CD14-positive monocyte (primary cell): ENCODE measurements at regions not wholly inside any gene's neighbourhood (a gene's known extent, or its start where the extent isn't known, plus 50 kb on each side); places are given as distances from the start of the nearest gene placed in this dataset.

Source experiments
- DNase-seq, 3 donors: peaks; one replicate each; pipeline ENCODE4 v3.0.0-alpha.2; 2011 to 2022
- H2AFZ ChIP-seq: 2 replicates; pipeline ENCODE4 v1.6.0; 2012; ENCODE audit warnings: mild to moderate bottlenecking, low read depth, low read length, inconsistent platforms; ENCODE audit not compliant: insufficient read depth, poor library complexity, severe bottlenecking
- H3K27ac ChIP-seq, 2 donors: 1 replicate in 1 of 2; 2 replicates in 1 of 2; pipeline ENCODE4 v1.5.1; 2012 to 2013; ENCODE audit warnings: low read length in 2 of 2, control low read depth in 1 of 2, inconsistent platforms in 1 of 2, low read depth in 1 of 2, mild to moderate bottlenecking in 1 of 2
- H3K27me3 ChIP-seq, 2 donors: one replicate each; pipeline versions ENCODE4 v1.6.0 to v1.6.1; 2011 to 2013; ENCODE audit warnings: low read length in 2 of 2; ENCODE audit not compliant: control insufficient read depth in 2 of 2, insufficient read depth in 2 of 2
- H3K36me3 ChIP-seq, 2 donors: replicated peaks in 1 of 2; 1 replicate in 1 of 2; 2 replicates in 1 of 2; pipeline versions ENCODE4 v1.5.1 to v1.6.1; 2012 to 2013; ENCODE audit warnings: low read length in 2 of 2, control low read depth in 1 of 2, inconsistent platforms in 1 of 2, mild to moderate bottlenecking in 1 of 2; ENCODE audit not compliant: insufficient read depth in 2 of 2, control insufficient read depth in 1 of 2
- H3K4me1 ChIP-seq, 2 donors: 1 replicate in 1 of 2; 2 replicates in 1 of 2; pipeline versions ENCODE4 v1.5.1 to v1.6.1; 2012 to 2013; ENCODE audit warnings: low read length in 2 of 2, control low read depth in 1 of 2, inconsistent platforms in 1 of 2, mild to moderate bottlenecking in 1 of 2, moderate library complexity in 1 of 2; ENCODE audit not compliant: insufficient read depth in 2 of 2, control insufficient read depth in 1 of 2
- H3K4me2 ChIP-seq: replicated peaks from 2 replicates; pipeline ENCODE3; 2012; ENCODE audit warnings: low read length, moderate library complexity, mild to moderate bottlenecking; ENCODE audit not compliant: poor library complexity, severe bottlenecking; ENCODE audit errors: extremely low read depth
- H3K4me3 ChIP-seq, 3 experiments: fragments of 200-600 bp in 1 of 3; sonication (generic) in 1 of 3; replicated peaks in 1 of 3; 1 replicate in 2 of 3; 2 replicates in 1 of 3; pipeline ENCODE4 v1.5.1; 2011 to 2013; ENCODE audit warnings: low read length in 3 of 3, mild to moderate bottlenecking in 3 of 3, control low read depth in 2 of 3, low read depth in 2 of 3, inconsistent platforms in 1 of 3, moderate library complexity in 1 of 3
- H3K79me2 ChIP-seq: 2 replicates; pipeline ENCODE4 v1.6.0; 2012; ENCODE audit warnings: mild to moderate bottlenecking, control low read depth, inconsistent platforms, low read length, moderate library complexity; ENCODE audit not compliant: insufficient read depth
- H3K9ac ChIP-seq: 2 replicates; pipeline ENCODE4 v1.6.0; 2017; ENCODE audit warnings: low read length, mild to moderate bottlenecking; ENCODE audit not compliant: insufficient read depth, poor library complexity, severe bottlenecking
- H3K9me3 ChIP-seq, 2 donors: replicated peaks in 1 of 2; 1 replicate in 1 of 2; 2 replicates in 1 of 2; pipeline versions ENCODE4 v1.5.1 to v1.6.1; 2012 to 2013; ENCODE audit warnings: low read length in 2 of 2, control low read depth in 1 of 2; ENCODE audit not compliant: control insufficient read depth in 1 of 2, insufficient read depth in 1 of 2
- H4K20me1 ChIP-seq: 2 replicates; pipeline ENCODE4 v1.6.0; 2012; ENCODE audit warnings: mild to moderate bottlenecking, low read length, control low read depth, moderate library complexity; ENCODE audit not compliant: insufficient read depth
- H3K27ac Mint-ChIP-seq, 7 donors: one replicate each; pipeline ENCODE4 v1.8.0; 2020; ENCODE audit warnings: mild to moderate bottlenecking in 7 of 7, mixed read lengths in 7 of 7, moderate library complexity in 6 of 7, inconsistent platforms in 2 of 7
- H3K27me3 Mint-ChIP-seq, 3 donors: one replicate each; pipeline ENCODE4 v1.8.0; 2021 to 2022; ENCODE audit warnings: low read depth in 3 of 3, mild to moderate bottlenecking in 3 of 3, mixed read lengths in 3 of 3, moderate library complexity in 3 of 3, inconsistent platforms in 1 of 3
- H3K36me3 Mint-ChIP-seq, 2 donors: one replicate each; pipeline ENCODE4 v1.8.0; 2020; ENCODE audit warnings: mixed read lengths in 2 of 2, inconsistent platforms in 1 of 2, mild to moderate bottlenecking in 1 of 2
- H3K4me1 Mint-ChIP-seq: one replicate; pipeline ENCODE4 v1.8.0; 2020; ENCODE audit warnings: mild to moderate bottlenecking, mixed read lengths
- H3K4me3 Mint-ChIP-seq, 2 donors: one replicate each; pipeline ENCODE4 v1.8.0; 2020; ENCODE audit warnings: mild to moderate bottlenecking in 2 of 2, mixed read lengths in 2 of 2, moderate library complexity in 1 of 2
- H3K9me3 Mint-ChIP-seq, 7 donors: one replicate each; pipeline ENCODE4 v1.8.0; 2020 to 2022; ENCODE audit warnings: mixed read lengths in 7 of 7, mild to moderate bottlenecking in 6 of 7, moderate library complexity in 6 of 7, inconsistent platforms in 2 of 7
- WGBS: methylation state at CpG from one replicate; pipeline ENCODE4 v1.1.5; 2013; ENCODE audit warnings: missing lambda C conversion rate; ENCODE audit not compliant: insufficient coverage; 5-methylcytosine and 5-hydroxymethylcytosine counted together
- intact Hi-C, 2 donors: fragments of 100-400 bp; cut with micrococcal nuclease; formaldehyde crosslinking; loops; one replicate each; pipeline versions ENCODE4 v1.15.0 to v1.15.1; 2023
- TF ChIP-seq, protein P1 (sequence below): fragments of 200-600 bp; IDR thresholded peaks from one replicate; pipeline ENCODE4 v1.8.0; 2022; ENCODE audit warnings: antibody characterized with exemption, mild to moderate bottlenecking

DNA sequence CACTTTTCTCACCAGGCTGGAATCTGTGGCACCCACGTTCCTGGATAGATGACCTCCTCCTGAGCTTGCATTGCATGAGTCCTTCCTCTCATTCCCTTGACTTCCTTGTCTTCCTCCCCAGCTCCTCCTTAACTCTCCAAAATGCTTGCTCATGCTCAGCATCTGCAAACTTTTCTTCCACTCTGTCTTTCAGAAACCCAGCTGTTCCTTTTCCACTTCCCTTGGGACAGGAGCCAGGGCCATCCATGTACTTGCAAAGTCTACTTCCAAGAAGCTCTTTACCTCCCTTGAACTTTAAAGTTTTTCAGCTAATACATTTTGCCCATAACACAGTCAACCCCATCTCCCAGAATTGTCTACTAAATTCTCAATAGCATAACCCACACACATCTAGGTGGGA lies 861.7 kb downstream of the QKI start:
- Histone ChIP-seq H4K20me1 (no peaks in the 10 kb centered on the region), H3K4me2 (no peak overlapping the region), H3K79me2 (no peaks in the 10 kb centered on the region), H3K4me3 (no peak overlapping the region), H3K36me3 (no peaks in the 10 kb centered on the region), H3K27ac (no peak overlapping the region), H3K27me3 (no peaks in the 10 kb centered on the region), H2AFZ (no peak overlapping the region), H3K4me1 (no peaks in the 10 kb centered on the region), H3K9me3 (peaks cover 12 to 25% of the 10 kb centered on the region in 2 donors), H3K9ac (no peak overlapping the region)
- no peak for DNase-seq
- no peaks in the 10 kb centered on the region for H3K4me1 Mint-ChIP-seq
- H3K36me3 Mint-ChIP-seq: no peaks in the 10 kb centered on the region
- H3K27me3 Mint-ChIP-seq: peaks cover 0 to 2% (median 2%) of the 10 kb centered on the region in 3 donors
- H3K27ac Mint-ChIP-seq: no peak overlapping the region
- H3K4me3 Mint-ChIP-seq: no peak overlapping the region
- WGBS: 69% methylated on average over 1 of the region's 1 CpG
- intact Hi-C loops: no loop called here
- H3K9me3 Mint-ChIP-seq: peaks cover 4 to 14% (median 8%) of the 10 kb centered on the region in 7 donors
- TF ChIP-seq, protein P1, sequence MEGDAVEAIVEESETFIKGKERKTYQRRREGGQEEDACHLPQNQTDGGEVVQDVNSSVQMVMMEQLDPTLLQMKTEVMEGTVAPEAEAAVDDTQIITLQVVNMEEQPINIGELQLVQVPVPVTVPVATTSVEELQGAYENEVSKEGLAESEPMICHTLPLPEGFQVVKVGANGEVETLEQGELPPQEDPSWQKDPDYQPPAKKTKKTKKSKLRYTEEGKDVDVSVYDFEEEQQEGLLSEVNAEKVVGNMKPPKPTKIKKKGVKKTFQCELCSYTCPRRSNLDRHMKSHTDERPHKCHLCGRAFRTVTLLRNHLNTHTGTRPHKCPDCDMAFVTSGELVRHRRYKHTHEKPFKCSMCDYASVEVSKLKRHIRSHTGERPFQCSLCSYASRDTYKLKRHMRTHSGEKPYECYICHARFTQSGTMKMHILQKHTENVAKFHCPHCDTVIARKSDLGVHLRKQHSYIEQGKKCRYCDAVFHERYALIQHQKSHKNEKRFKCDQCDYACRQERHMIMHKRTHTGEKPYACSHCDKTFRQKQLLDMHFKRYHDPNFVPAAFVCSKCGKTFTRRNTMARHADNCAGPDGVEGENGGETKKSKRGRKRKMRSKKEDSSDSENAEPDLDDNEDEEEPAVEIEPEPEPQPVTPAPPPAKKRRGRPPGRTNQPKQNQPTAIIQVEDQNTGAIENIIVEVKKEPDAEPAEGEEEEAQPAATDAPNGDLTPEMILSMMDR: no peak

DNA sequence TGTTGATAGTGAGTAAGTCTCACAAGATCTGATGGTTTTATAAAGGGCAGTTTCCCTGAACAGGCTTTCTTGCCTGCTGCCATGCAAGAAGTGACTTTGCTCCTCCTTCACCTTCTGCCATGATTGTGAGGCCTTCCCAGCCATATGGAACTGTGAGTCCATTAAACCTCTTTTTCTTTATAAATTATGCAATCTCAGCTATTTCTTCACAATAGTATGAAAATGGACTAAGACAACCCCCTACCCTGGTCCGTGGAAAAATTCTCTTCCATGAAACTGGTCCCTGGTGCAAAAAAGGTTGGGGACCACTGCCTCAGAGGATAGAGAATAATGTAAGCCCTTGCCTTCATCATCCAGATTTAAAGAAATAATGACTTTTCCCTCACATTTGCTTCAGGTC lies 861.3 kb downstream of the QKI start:
- TF ChIP-seq, protein P1: no peak
- DNase-seq: no peak
- H3K27me3 Mint-ChIP-seq: peaks cover 0 to 3% (median 2%) of the 10 kb centered on the region in 3 donors
- no peak overlapping the region for H3K27ac Mint-ChIP-seq
- no CpG with 5 or more reads among the region's 1 CpG for WGBS
- peaks cover 5 to 14% (median 8%) of the 10 kb centered on the region in 7 donors for H3K9me3 Mint-ChIP-seq
- Histone ChIP-seq H3K4me2 (no peak overlapping the region), H3K79me2 (no peaks in the 10 kb centered on the region), H3K27ac (no peak overlapping the region), H2AFZ (no peak overlapping the region), H3K9ac (no peak overlapping the region), H3K27me3 (no peaks in the 10 kb centered on the region), H4K20me1 (no peaks in the 10 kb centered on the region), H3K36me3 (no peaks in the 10 kb centered on the region), H3K4me3 (no peak overlapping the region), H3K4me1 (no peaks in the 10 kb centered on the region), H3K9me3 (peaks cover 14 to 25% of the 10 kb centered on the region in 2 donors)
- H3K36me3 Mint-ChIP-seq: no peaks in the 10 kb centered on the region
- intact Hi-C loops: no loop called here
- H3K4me1 Mint-ChIP-seq: no peaks in the 10 kb centered on the region
- no peak overlapping the region for H3K4me3 Mint-ChIP-seq
